ENCODE measurements at regions not wholly inside any gene's neighbourhood (a gene's known extent, or its start where the extent isn't known, plus 50 kb on each side); places are given as distances from the start of the nearest gene placed in this dataset.

GRCh38 chr1:56329970-56330369 lies 249.4 kb downstream of the PLPP3 start:
- TF ChIP-seq CTCF (conservative IDR thresholded peaks at IDR 0.05) (no peak), EZH2 (IDR thresholded peaks at IDR 0.05; ENCODE audit: low read depth) (no peak)
